GM18511 (cell line): ENCODE measurements at regions not wholly inside any gene's neighbourhood (a gene's known extent, or its start where the extent isn't known, plus 50 kb on each side); places are given as distances from the start of the nearest gene placed in this dataset.
"Not testable (repeated sequence)": the region's sequence is repeated elsewhere in the genome, so short reads cannot be mapped to it uniquely, and the experiment has no call there.

Experiments used
- ATAC-seq: cut with Tn5 transposase; IDR thresholded peaks from one replicate; pipeline ENCODE4 v1.9.1; 2021; ENCODE audit warnings: mild to moderate bottlenecking, moderate library complexity; ENCODE audit not compliant: unreplicated experiment

DNA sequence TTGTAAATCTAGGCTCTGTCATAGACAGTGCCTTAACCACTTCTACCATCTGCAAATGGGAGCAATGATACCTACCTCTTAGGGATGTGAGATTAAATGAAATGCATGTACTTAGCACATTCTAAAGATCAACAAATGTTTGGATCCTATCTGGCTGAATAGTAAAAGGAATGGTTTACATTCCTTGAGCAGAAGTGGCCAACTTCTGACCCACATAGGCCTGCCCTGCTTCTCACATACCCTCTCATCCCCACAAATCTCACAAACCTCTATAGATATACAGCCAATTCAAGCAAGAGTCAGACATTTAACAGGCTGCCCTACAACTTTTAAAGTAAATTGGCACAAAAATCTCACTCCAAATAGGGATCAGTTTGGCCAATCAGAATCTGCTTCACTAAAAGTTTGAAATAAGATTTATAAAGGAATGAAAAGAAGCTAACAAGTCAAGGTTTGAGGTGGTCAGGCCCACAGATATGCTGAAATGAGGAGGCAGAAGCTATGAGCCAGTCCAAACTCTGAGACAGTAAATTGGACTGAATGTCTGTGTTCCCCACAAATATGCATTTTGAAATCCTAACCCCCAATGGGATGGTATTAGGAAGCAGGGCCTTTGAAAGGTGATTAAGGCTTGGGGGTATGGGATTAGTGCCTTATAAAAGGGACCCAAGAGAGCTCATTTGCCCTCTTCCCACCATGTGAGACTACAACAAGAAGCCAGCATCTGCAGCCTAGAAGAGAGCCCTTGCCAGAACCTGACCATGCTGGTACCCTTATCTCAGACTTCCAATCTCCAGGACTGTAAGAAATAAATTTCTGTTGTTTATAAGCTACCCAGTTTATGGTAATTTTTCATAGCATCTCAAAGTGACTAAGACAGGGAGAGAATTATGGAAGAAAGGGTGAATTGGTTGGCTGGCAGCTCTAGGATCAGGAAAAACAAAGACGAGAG is 227.8 kb upstream of the RBMS1 start:
- ATAC-seq = no peak

DNA sequence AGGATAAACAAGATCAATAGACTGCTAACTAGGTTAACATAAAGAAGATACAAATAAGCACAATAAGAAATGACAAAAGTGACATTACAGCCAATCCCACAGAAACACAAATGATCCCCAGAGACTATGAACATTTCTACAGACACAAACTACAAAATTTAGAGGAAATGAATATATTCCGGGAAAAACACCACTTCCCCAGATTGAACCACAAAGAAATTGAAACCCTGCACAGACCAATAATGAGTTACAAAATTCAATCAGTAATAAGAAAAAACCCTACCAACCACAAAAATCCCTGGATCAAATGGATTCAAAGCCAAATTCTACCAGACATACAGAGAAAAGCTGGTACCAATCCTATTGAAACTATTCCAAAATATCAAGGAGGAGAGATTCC is 232.4 kb upstream of the RBMS1 start:
- ATAC-seq = no peak

DNA sequence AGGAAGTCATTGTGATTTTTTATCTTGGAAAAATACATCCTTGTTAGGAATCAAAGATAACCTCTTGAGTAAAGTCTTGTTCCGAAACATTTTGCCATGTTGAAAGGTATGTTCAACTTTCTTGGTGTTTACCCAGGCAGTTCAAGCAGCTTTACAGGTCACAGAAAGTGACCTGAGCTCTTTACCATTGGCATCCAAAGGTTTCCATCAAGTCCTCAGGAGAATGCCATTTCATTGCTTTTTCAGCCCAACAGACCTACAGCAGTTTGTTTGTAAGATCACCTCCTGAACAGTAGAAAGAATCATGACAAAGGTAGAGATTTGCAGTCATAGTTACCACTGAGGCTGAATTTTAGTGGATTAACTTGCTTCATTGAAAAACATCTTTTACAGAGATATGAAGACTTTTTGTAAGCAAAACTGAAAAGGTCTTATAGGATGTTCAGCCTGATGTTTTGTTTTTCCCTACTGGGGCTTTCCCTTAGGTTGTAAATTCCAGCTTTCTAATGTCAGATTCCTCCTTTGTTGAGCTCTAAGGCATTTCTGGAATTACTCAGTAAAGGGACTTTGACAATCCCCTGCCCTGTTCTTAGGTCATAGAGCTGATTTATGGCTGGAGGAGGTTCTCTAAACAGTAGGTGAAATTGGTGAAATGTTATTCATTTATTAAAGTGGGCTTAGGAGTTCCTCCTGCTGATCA is 236.8 kb upstream of the RBMS1 start:
- ATAC-seq = no peak

DNA sequence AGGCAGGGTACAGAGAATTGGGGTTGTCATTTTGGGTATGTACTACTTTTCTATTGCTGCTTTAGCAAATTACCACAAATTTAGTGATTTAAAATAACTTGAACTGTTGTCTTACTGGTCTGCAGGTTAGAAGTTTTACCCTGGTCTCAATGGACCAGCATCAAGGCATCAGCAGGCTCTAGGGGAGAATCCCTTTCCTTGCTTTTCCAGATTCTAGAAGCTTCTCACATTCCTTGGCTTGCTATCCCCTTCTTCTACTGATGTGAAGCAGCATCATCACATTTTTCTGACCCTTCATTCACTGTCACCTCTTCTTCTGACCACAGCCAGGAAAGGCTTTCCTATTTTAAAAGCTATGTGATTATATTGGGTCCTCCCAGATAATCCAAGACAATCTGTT is 237.8 kb upstream of the RBMS1 start:
- no peak for ATAC-seq

DNA sequence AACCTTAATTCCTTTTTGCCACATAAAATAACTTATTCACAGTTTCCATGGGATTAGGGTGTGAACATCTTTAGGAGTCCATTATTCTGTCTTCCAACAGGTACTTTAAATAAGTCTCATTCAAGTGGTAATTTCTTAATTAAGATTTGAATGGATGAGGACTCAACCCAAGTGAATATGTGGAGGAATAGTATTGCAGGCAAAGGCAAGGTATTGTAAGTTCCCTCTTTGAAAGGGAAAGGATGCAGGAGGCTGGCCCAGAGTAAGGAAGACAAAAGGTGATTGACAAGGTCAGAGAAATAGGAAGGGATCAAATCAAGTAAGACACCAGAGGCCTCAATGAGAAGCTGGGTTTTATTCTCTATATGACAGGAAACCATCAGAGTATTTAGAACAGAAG is 238.2 kb upstream of the RBMS1 start:
- no peak for ATAC-seq

DNA sequence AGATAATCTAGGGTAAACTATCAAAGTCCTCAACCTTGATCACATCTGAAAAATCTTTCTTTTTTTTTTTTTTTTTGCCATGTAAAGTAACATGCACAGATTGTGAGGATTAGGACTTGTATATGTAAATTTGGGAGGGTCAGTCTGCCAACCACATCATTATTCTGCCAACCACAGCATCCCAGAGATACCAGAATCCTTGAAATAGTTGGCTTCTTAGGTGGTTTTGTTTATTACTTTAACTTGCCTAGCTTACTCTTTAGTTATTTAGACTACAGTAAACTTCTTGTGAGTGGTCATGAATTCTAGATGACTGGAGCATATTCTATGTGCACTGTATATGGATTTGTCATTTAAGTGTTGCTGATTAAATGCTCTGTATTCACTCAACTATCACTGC is 242.1 kb upstream of the RBMS1 start:
- ATAC-seq = no peak

DNA sequence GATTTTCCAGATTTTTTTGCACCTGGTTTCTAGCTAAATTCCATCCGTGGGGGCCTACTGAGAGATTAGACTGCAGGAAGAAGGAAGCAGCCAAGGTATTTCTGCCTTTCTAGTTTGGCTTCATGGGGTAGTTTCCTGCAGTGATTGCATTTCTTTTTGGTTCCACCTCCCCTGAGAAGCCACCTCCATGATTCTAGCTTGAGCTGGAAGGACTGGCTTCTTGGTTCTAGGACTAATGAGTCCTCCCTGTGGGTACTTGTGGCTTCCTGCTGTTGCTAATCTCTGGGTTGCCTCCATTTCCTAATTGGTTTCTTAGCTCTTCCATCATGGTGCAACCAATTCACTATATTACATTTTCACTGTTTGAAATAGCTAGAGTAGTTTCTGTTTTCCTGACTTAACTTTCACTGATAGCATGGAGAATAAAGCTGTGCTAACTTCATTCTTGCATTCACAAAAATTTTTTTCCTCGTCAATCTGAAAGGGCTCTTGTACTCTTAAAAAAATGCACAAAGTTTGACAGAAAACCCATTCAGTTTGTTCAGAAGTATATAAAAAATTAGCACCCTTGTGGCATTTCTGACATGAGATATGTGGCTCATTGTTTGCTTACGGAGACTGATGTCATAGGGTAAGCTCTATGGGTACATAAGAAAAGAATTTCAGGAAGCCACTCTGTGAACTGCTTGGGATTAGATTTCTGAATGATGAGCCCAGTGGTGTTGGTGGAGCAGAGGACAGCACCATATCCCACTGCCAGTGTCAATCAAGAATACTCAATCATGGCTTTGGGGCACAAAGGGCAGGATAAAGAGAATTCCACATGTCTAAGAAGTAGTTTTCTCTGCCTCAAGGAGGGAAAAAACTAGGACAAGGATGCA is 242.8 kb upstream of the RBMS1 start:
- no peak for ATAC-seq

DNA sequence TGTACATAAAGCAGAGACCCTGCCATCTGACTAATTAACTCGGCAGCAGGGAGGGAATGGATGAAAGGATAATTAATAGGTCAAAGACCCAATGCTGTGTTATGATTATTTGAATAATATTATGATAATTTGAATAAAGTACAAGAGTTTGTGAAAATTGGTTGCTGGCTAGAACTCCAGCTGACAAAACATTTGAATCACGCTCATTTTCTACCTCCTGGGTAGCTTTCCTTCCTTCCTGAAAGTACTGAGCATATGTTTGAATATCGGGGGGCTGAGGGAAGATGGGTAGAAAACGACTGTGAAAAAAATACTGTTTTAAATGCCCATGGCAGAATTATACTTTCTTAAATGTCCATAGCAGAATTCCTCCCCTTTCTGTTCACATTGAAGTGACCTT is 243.6 kb upstream of the RBMS1 start:
- no peak for ATAC-seq

DNA sequence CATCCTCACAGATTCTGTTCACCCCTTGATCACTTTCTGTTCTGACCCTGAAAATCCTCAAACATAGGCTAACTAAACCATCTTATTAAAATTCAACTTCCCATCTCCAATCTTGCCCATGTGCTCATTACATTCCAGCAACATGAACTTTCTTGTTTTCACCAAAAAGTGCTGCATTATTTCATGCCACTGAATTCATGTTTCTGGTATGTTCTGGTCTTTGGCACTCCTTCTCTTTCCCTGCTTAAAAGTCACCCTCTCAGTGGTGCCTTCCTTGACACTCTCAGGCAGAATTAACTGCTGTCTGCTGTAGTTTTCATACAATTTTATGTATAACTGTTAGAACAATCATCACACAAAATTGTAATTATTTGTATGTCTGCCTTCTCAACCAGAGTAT is 247.7 kb upstream of the RBMS1 start:
- ATAC-seq = no peak

DNA sequence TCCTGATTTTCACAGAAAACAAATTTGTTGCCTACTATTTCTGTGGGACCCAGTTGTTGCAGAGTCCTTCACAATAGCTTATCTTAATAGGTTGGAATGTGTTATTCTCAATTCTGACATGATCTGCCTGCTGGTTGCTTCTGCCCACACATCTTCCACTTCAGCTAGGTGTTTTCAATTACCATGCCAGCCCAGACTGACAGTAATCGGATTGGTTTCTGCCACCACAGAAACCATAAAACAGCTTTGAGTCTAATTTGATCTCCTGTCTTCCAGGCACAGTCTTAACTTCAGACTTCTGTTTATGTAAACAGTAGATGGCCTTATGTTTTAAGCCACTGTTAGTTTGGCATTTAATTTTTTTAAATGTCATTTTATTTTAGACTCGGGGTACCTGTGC is 248.2 kb upstream of the RBMS1 start:
- no peak for ATAC-seq

DNA sequence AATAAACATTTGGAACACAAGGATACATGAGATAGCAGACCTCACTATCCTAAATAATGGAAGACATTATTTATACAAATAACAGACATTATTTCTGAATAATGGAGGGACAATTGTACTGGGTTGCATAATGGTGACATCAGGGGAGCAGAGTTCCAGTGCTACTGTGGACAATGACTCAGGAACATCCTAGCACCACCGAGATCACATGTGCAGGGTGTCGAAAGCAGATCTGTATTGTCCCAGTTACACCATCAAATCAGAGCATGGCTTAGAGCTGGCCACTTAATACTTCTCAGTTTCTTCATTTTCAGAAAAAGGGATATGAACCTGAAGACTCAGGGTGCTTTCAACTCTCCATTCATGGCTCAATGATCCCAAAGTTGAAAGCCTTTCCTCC is 249.1 kb upstream of the RBMS1 start:
- no peak for ATAC-seq

DNA sequence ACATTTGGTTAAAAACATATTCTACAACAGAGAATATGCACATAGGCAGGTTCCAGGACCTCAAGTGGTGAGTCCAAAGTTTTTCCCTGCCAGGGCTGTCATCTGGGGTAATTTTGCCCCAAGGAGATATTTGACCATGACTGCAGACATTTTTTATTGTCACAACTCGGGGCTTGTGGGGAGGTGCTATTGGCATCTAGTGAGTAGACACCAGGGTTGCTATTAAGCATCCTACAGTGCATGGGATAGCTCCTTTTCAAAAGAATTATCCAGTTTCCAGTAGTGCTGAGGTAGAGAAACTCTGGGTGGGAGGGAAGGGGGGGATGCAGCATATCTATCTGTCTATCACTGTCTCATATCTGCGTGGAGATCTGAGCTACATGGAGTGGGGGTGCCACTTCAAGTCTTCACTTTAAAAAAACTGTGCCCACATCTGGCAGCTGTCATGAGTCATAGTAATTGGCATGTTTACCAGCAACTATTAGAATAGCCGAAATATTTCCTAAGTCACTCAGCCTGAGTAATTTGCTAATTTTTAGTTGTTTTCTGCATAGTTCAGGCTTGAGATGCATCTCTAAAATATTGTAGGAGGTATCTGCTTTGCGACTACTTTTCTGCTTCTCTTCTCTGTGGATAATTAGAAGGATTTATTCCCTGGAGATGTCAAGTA is 254.0 kb upstream of the RBMS1 start:
- ATAC-seq = no peak

DNA sequence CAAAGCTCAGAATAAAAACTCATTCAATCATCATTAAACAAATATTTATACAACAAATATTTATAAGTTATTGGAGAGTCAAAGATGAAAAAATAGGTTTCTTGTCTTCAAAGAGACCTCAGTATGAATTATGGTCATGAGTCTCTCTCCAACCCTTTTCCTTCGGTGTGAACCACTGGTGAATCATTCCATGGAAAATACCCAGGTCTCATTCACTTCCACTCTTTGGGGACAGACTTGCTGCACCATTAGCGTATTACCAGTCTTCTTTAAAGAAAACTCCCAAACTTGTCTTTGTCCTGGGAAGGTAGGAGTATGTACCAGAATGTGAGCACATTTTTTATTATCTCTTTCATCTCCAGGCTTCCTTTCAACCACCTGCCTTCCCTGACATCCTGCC is 257.4 kb upstream of the RBMS1 start:
- no peak for ATAC-seq

DNA sequence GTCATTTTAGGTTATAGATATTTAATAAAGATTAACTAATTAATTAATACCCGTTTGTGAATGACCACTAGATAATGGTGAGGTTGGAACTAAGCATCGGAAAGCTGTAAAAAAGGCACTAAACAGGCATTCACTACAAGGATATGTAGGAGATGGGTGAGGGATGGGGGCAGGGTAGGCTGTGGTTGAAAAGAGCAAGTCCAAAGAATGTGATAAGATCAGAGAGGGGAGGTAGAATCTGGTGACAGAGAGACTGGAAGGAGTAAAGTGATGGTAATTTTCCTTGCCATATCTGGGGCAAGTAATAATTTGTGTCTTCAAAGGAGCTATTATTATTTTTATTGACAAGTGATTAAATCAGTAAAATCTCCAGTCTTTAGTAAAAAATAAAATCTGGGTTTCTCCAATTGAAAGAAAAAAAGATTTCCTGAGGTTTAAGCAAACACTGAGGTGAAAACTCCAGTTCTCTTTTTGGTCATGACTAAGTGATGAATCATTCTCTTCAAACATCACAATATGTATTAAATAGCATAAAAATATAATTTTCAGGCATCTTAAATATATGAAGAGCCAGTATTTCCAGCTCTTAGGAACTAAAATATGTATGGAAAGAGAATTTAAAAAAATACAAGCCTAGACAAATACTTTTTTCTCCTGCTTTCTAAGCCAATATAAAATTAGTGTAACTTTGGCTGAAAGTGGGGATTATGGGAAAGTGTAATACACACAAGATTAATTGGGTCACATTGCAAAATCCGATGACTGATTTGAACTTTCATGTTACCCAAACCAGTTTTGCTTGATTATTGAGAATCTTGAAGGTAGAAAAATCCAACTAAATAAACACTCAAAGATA is 259.1 kb upstream of the RBMS1 start:
- no peak for ATAC-seq

DNA sequence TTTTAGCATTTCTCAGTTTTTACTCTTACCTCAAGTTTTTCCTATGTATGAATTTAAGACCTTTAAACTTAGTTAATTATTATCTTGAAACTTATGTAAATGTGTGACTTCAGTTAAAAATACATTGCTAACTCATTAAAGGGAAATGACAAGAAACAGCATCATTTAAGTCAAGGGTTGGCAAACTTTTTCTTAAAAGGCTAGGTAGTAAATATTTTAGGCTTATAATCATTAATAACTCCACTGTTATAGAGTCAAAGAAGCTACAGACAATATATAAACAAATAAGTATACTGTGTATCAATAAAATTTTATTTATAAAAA is 259.7 kb upstream of the RBMS1 start:
- ATAC-seq = no peak

DNA sequence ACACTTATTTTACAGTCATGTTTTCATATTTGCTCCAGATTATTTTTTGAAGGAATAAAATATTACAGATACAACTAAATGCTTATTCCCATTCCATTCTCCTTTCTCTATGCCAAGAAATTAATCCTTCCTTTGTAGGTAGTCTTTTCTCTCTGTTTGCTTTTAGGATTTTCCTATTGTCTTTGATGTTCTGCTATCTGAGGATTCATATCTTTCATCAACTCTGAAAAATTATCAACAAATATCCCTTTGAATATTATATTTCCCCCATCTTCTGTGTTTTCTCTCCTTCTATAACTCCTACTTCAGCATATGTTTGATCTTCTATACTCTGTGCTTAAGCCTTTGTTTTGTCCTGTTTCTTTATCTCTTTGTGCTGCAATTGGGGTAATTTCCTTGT is 260.4 kb upstream of the RBMS1 start:
- ATAC-seq = no peak

DNA sequence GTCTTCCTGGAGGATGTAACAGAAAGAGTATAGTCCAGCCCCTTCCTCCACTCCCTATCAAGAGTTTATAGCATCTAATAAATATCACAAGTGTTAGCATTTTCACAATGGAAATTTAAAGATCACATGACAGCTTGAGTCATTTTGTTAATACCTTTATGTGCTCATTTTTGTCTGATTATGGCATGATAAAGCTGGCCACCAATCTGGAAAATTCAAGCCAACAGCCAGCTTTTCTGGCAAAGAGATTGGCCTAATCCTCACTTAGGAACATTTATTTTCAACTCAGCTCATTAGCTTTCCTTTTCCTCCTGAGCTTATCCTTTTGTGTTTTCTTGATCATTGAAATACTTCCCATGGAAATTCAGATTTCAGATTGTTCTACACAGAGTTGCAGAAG is 262.9 kb upstream of the RBMS1 start:
- no peak for ATAC-seq

DNA sequence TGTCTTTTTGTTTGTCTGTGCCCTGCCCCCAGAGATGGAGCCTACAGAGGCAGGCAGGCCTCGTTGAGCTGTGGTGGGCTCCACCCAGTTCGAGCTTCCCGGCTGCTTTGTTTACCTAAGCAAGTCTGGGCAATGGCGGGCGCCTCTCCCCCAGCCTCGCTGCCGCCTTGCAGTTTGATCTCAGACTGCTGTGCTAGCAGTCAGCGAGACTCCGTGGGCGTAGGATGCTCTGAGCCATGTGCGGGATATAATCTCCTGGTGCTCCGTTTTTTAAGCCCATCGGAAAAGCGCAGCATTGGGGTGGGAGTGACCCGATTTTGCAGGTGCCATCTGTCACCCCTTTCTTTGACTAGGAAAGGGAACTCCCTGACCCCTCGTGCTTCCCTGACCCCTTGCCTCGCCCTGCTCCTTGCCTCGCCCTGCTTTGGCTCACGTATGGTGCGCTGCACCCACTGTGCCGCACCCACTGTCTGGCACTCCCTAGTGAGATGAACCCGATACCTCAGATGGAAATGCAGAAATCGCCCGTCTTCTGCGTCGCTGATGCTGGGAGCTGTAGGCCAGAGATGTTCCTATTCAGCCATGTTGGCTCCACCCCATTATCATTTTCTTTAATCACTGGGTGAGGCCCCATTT is 269.0 kb upstream of the RBMS1 start:
- not testable (repeated sequence) for ATAC-seq

DNA sequence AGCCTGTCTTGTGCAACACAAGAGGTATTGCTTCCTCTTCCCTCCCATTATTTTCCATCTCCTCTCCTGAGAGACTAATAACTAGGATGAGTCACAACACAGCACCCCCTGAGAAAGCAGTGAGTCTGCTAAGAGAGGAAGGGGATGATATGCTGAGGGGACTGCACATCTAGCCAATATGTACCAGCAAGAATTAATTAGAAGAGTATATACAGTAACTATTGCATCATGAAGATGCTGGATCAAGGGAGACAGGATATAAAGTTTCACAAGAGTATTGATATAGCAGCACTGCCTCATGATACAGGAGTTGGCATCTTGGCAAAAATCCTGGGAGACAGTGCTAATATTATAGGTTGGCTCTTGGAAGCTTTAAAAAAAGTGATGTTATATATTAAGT is 289.9 kb upstream of the RBMS1 start:
- no peak for ATAC-seq

DNA sequence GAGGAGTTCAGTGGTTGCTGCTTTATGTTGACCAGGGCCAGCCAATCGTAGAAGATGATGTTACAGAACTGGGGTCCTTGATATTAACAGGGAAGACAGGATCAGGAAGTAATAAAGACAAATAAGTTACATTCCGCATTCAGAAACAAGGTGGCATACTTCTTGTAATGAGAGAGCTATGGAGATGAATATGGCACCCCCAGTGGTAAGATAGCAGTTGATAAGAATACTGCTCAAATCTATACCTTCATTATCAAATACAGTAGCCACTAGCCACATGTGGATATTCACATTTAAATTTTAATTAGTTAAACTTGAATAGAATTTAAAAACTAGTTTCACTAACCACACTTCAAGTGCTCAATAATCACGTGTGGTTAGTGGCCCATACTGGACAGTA is 290.4 kb upstream of the RBMS1 start:
- ATAC-seq = no peak
